Testis (tissue), 2 donors: ENCODE measurements at regions not wholly inside any gene's neighbourhood (a gene's known extent, or its start where the extent isn't known, plus 50 kb on each side); places are given as distances from the start of the nearest gene placed in this dataset.

Source experiments
- DNase-seq: peaks from one replicate; pipeline ENCODE4 v3.0.0-alpha.2; 2019
- H3K27ac ChIP-seq, 2 donors: fragments of 200-600 bp; sonication (generic); one replicate each; pipeline ENCODE4 v1.5.1; 2019
- H3K27me3 ChIP-seq: fragments of 200-600 bp; sonication (generic); one replicate; pipeline ENCODE4 v1.5.1; 2019
- H3K36me3 ChIP-seq: fragments of 200-600 bp; sonication (generic); one replicate; pipeline ENCODE4 v1.5.1; 2017; ENCODE audit warnings: low read depth; ENCODE audit errors: missing control alignments
- H3K4me1 ChIP-seq: fragments of 200-600 bp; sonication (generic); one replicate; pipeline ENCODE4 v1.5.1; 2019
- H3K4me3 ChIP-seq, 2 donors: fragments of 200-600 bp; sonication (generic); one replicate each; pipeline ENCODE4 v1.5.1; 2017 to 2019
- H3K9me3 ChIP-seq: fragments of 200-600 bp; sonication (generic); one replicate; pipeline ENCODE4 v1.5.1; 2017
- CTCF ChIP-seq, 3 experiments: fragments of 450-650 bp in 2 of 3; fragments of 200-600 bp in 1 of 3; sonication (generic) in 1 of 3; IDR thresholded peaks; one replicate each; pipeline ENCODE4 v1.5.1; 2016 to 2019; ENCODE audit warnings: antibody characterized with exemption in 3 of 3, mild to moderate bottlenecking in 2 of 3, moderate library complexity in 1 of 3
- POLR2A ChIP-seq: fragments of 450-650 bp; IDR thresholded peaks from one replicate; pipeline ENCODE4 v1.6.1; 2017; ENCODE audit warnings: antibody characterized with exemption, mild to moderate bottlenecking, moderate library complexity
- WGBS, 2 donors: methylation state at CpG; one replicate each; pipeline ENCODE4 v1.1.5; 2018; 5-methylcytosine and 5-hydroxymethylcytosine counted together
- intact Hi-C: fragments of 100-400 bp; cut with DNase I; formaldehyde crosslinking; loops from one replicate; pipeline ENCODE4 v1.15.1; 2023; ENCODE audit warnings: low total_unique reads

DNA sequence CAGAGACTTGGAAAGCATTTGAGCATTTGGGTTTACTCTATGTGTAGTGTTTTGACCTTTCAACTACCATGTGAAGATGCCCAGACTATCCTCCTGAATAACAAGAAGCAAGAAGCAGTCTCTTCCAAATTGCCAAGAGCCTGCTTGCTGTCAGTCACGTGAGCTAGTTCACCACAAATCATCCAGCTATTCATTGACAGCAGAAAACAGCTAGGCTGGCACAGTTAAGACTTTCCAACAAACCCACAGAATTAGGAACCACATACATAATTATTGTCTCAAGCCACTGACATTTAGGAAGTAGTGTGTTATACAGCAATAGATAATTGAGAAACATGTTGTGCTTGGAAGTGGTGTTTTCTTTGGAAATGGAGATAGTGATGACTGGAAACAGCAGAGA lies 1652.0 kb downstream of the NCAM2 start:
- Histone ChIP-seq H3K36me3 (no peaks in the 10 kb centered on the region), H3K4me3 (no peak overlapping the region), H3K27me3 (no peaks in the 10 kb centered on the region), H3K9me3 (no peaks in the 10 kb centered on the region), H3K27ac (no peak overlapping the region), H3K4me1 (no peaks in the 10 kb centered on the region)
- intact Hi-C loops, result no loop called here
- TF ChIP-seq CTCF (IDR thresholded peaks at IDR 0.05) (no peak), POLR2A (no peak)
- WGBS, 2 donors, result 67 to 84% methylated on average over 1 of the region's 1 CpG
- no peak for DNase-seq

DNA sequence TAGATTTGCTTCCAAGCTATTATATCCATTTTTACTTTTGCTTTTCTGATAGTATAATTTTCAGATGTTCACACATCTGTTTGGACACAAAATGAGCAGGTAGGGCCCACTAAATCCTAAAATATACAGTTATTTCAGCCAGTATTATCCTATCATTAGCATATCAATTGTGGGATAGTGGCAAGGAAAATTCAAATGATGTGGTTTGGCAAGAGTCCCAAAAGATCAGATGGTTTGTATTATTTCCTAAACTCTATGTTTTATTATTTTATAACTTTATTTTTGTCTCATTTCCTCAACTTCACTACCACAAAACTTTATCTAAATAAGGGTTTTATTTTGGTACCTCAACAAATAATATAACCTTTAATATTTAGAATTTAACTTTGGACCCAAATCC lies 1659.6 kb downstream of the NCAM2 start:
- no peak for TF ChIP-seq POLR2A
- Histone ChIP-seq H3K27ac (no peak overlapping the region), H3K4me1 (no peaks in the 10 kb centered on the region), H3K36me3 (no peaks in the 10 kb centered on the region), H3K27me3 (no peaks in the 10 kb centered on the region), H3K9me3 (no peaks in the 10 kb centered on the region), H3K4me3 (no peak overlapping the region)
- no peak for DNase-seq
- intact Hi-C loops, result no loop called here

DNA sequence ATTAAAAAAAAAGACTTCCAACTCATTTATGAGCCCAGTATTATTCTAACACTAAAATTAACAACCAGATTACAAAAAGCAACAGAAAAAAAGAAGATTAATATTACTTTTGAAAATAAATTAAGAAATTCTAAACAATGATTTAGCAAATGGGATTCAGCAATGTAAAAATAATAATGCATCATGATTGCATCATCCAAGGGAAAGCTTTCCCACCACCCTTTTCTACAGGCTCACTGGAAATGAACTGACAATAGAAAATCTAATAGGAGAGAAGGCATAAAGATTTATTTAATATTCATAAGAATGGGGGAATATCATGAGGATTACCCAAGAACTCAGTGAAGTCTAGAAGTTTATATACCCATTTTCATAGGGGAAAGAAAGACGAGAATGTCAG lies 1671.9 kb downstream of the NCAM2 start:
- H3K27ac ChIP-seq, result no peak overlapping the region
- H3K27me3 ChIP-seq, result no peaks in the 10 kb centered on the region
- 83 to 97% methylated on average over 1 of the region's 1 CpG for WGBS, 2 donors
- H3K4me3 ChIP-seq, result no peak overlapping the region
- no peaks in the 10 kb centered on the region for H3K9me3 ChIP-seq
- H3K4me1 ChIP-seq, result no peaks in the 10 kb centered on the region
- H3K36me3 ChIP-seq, result no peaks in the 10 kb centered on the region
- DNase-seq, result no peak
- no peak for TF ChIP-seq POLR2A
- no peak for TF ChIP-seq CTCF (IDR thresholded peaks at IDR 0.05)
- intact Hi-C loops, result no loop called here

DNA sequence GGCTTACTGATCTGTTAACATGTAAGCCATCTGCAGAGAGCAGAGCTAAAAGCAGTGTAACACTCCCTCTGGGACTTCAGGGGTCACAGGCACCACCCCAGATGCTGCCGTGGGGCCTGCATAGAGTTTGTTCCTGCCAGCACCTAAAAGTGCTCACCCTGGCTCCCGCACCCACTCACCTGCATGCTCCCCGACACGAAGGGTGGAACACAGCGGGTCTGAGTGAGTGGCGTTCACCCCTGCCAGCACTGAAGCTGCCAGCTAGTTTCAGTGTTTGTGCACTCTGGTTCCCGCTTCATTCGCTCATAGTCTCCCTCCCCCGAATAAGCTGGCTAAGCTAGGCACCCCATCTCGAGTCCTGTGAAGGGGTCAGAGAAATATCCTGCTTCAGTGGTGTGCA lies 1681.0 kb downstream of the NCAM2 start:
- H3K4me1 ChIP-seq, result no peaks in the 10 kb centered on the region
- no peak for DNase-seq
- no peak overlapping the region for H3K27ac ChIP-seq
- H3K27me3 ChIP-seq, result no peaks in the 10 kb centered on the region
- TF ChIP-seq POLR2A (no peak), CTCF (IDR thresholded peaks at IDR 0.05) (no peak)
- WGBS, 2 donors, result 62 to 95% methylated on average over 7 to 10 of the region's 10 CpGs
- H3K4me3 ChIP-seq, result no peak overlapping the region
- H3K9me3 ChIP-seq, result no peaks in the 10 kb centered on the region
- intact Hi-C loops, result no loop called here
- H3K36me3 ChIP-seq, result no peaks in the 10 kb centered on the region

DNA sequence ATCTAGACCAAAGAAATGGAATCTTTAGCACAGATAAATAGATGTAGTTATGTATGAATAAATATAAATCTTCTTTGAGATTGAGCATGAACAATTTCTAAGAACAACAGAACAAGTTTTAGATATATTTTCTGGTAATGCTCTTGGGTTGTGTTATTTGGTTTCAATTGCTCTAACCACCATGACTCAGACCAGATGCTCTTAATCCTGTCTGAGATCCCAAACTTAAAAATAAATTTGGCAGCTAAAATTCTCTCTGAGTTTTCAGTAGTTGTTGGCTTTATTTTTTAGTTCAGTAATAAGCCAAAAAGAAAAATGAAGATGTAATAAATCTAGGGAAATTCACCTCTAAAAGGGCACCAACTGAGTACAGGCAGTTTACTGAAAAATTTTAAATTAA lies 1693.4 kb downstream of the NCAM2 start:
- H3K27me3 ChIP-seq, result no peaks in the 10 kb centered on the region
- H3K27ac ChIP-seq, result no peak overlapping the region
- DNase-seq, result no peak
- H3K4me3 ChIP-seq, result no peak overlapping the region
- no peaks in the 10 kb centered on the region for H3K4me1 ChIP-seq
- H3K36me3 ChIP-seq, result no peaks in the 10 kb centered on the region
- TF ChIP-seq CTCF (IDR thresholded peaks at IDR 0.05) (no peak), POLR2A (no peak)
- H3K9me3 ChIP-seq, result no peaks in the 10 kb centered on the region
- intact Hi-C loops, result no loop called here
